WTC11 (cell line): ENCODE measurements at regions not wholly inside any gene's neighbourhood (a gene's known extent, or its start where the extent isn't known, plus 50 kb on each side); places are given as distances from the start of the nearest gene placed in this dataset.

ENCODE experiments used
- ATAC-seq: fragments of 200-7000 bp; cut with Tn5 transposase; 2 replicates; pipeline ENCODE4 v1.10.0; 2021; ENCODE audit warnings: mild to moderate bottlenecking, moderate library complexity
- CTCF ChIA-PET: fragments of 300-600 bp; sonication (Branson Sonifier 250); formaldehyde crosslinking; loops from one replicate; lab custom pipeline; 2021; ENCODE audit warnings: antibody characterized with exemption; lab: Charles Lee
- POLR2A ChIA-PET: fragments of 350-600 bp; sonication (Branson Sonifier 250); formaldehyde crosslinking; loops from one replicate; lab custom pipeline; 2021; ENCODE audit warnings: antibody characterized with exemption; lab: Charles Lee
- DNase-seq: peaks from one replicate; pipeline ENCODE4 v3.0.0; 2021; ENCODE audit warnings: low spot score
- H3K27ac Mint-ChIP-seq: 2 replicates; pipeline ENCODE4 v1.8.0; 2021; ENCODE audit warnings: mixed read lengths
- H3K27me3 Mint-ChIP-seq: 2 replicates; pipeline ENCODE4 v1.8.0; 2021; ENCODE audit warnings: low read depth, mild to moderate bottlenecking, moderate library complexity, mixed read lengths
- H3K36me3 Mint-ChIP-seq: 2 replicates; pipeline ENCODE4 v1.8.0; 2021; ENCODE audit warnings: mixed read lengths
- H3K4me1 Mint-ChIP-seq: 2 replicates; pipeline ENCODE4 v1.8.0; 2022; ENCODE audit warnings: mixed read lengths
- H3K4me3 Mint-ChIP-seq: 2 replicates; pipeline ENCODE4 v1.8.0; 2021; ENCODE audit warnings: mild to moderate bottlenecking, moderate library complexity, mixed read lengths
- H3K9me3 Mint-ChIP-seq: 2 replicates; pipeline ENCODE4 v1.8.0; 2021; ENCODE audit warnings: mixed read lengths
- CBFB ChIP-seq: sonication (generic); formaldehyde crosslinking; IDR thresholded peaks from 2 replicates; pipeline ENCODE4 v1.8.1; 2022; ENCODE audit warnings: mild to moderate bottlenecking, low read depth, missing genetic modification reagents
- CREB1 ChIP-seq: sonication (generic); formaldehyde crosslinking; IDR thresholded peaks from 2 replicates; pipeline ENCODE4 v1.8.0; 2023; ENCODE audit warnings: mild to moderate bottlenecking, missing genetic modification reagents
- EMX1 ChIP-seq: fragments of 250-450 bp; sonication (Bioruptor Pico); IDR thresholded peaks from 2 replicates; pipeline ENCODE4 v1.8.0; 2021; ENCODE audit warnings: mild to moderate bottlenecking
- ESRRA ChIP-seq: sonication (generic); formaldehyde crosslinking; IDR thresholded peaks from 2 replicates; pipeline ENCODE4 v1.8.1; 2022; ENCODE audit warnings: mild to moderate bottlenecking, missing genetic modification reagents, borderline replicate concordance
- ETV6 ChIP-seq: sonication (generic); formaldehyde crosslinking; IDR thresholded peaks from 2 replicates; pipeline ENCODE4 v1.8.1; 2022; ENCODE audit warnings: mild to moderate bottlenecking, missing genetic modification reagents
- FOXP1 ChIP-seq: sonication (generic); formaldehyde crosslinking; IDR thresholded peaks from 2 replicates; pipeline ENCODE4 v1.8.0; 2022; ENCODE audit warnings: missing genetic modification reagents, mild to moderate bottlenecking, moderate library complexity, borderline replicate concordance
- GRHL2 ChIP-seq: fragments of 250-450 bp; sonication (Bioruptor Pico); IDR thresholded peaks from 2 replicates; pipeline ENCODE4 v1.8.0; 2022; ENCODE audit warnings: mild to moderate bottlenecking, moderate library complexity; ENCODE audit not compliant: insufficient replicate concordance, severe bottlenecking
- GTF2I ChIP-seq: fragments of 250-450 bp; sonication (Bioruptor Pico); conservative IDR thresholded peaks from 2 replicates; pipeline ENCODE4 v1.4.0; 2021; ENCODE audit warnings: mild to moderate bottlenecking
- JAZF1 ChIP-seq: fragments of 250-450 bp; sonication (Bioruptor Pico); IDR thresholded peaks from 2 replicates; pipeline ENCODE4 v1.9.0; 2021; ENCODE audit warnings: moderate library complexity, mild to moderate bottlenecking, inconsistent platforms
- JUN ChIP-seq: sonication (generic); formaldehyde crosslinking; IDR thresholded peaks from 2 replicates; pipeline ENCODE4 v1.8.0; 2023; ENCODE audit warnings: mild to moderate bottlenecking, missing genetic modification reagents
- NFATC4 ChIP-seq: fragments of 250-450 bp; sonication (Bioruptor Pico); IDR thresholded peaks from 2 replicates; pipeline ENCODE4 v1.9.0; 2021; ENCODE audit warnings: mild to moderate bottlenecking
- RELA ChIP-seq: sonication (generic); formaldehyde crosslinking; IDR thresholded peaks from 2 replicates; pipeline ENCODE4 v1.8.1; 2022; ENCODE audit warnings: missing genetic modification reagents, mild to moderate bottlenecking, borderline replicate concordance
- ZNF121 ChIP-seq: sonication (generic); formaldehyde crosslinking; IDR thresholded peaks from 2 replicates; pipeline ENCODE4 v1.8.0; 2023; ENCODE audit warnings: missing genetic modification reagents
- ZNF317 ChIP-seq: sonication (generic); formaldehyde crosslinking; IDR thresholded peaks from 2 replicates; pipeline ENCODE4 v1.8.1; 2023; ENCODE audit warnings: low read depth, mild to moderate bottlenecking, moderate library complexity, missing genetic modification reagents, borderline replicate concordance
- TF ChIP-seq, protein P1 (sequence below): sonication (generic); formaldehyde crosslinking; conservative IDR thresholded peaks from 2 replicates; pipeline ENCODE4 v1.8.1; 2022; ENCODE audit warnings: mild to moderate bottlenecking, missing genetic modification reagents
- TF ChIP-seq, protein P2 (sequence below): sonication (generic); formaldehyde crosslinking; IDR thresholded peaks from 2 replicates; pipeline ENCODE4 v1.8.0; 2022; ENCODE audit warnings: missing genetic modification reagents
- TF ChIP-seq, protein P3 (sequence below): sonication (generic); formaldehyde crosslinking; IDR thresholded peaks from 2 replicates; pipeline ENCODE4 v1.8.1; 2023; ENCODE audit warnings: mild to moderate bottlenecking, missing genetic modification reagents
- TF ChIP-seq, protein P4 (sequence below): fragments of 250-450 bp; sonication (Bioruptor Pico); IDR thresholded peaks from 2 replicates; pipeline ENCODE4 v1.9.0; 2021; ENCODE audit warnings: mild to moderate bottlenecking, borderline replicate concordance
- TF ChIP-seq, protein P5 (sequence below): sonication (generic); formaldehyde crosslinking; IDR thresholded peaks from 2 replicates; pipeline ENCODE4 v1.8.0; 2022; ENCODE audit warnings: mild to moderate bottlenecking, missing genetic modification reagents
- TF ChIP-seq, protein P6 (sequence below): sonication (generic); formaldehyde crosslinking; IDR thresholded peaks from 2 replicates; pipeline ENCODE4 v1.8.0; 2022; ENCODE audit warnings: mild to moderate bottlenecking, missing genetic modification reagents
- TF ChIP-seq, protein P7 (sequence below): sonication (generic); formaldehyde crosslinking; IDR thresholded peaks from 2 replicates; pipeline ENCODE4 v1.8.0; 2023; ENCODE audit warnings: mild to moderate bottlenecking, missing genetic modification reagents

DNA sequence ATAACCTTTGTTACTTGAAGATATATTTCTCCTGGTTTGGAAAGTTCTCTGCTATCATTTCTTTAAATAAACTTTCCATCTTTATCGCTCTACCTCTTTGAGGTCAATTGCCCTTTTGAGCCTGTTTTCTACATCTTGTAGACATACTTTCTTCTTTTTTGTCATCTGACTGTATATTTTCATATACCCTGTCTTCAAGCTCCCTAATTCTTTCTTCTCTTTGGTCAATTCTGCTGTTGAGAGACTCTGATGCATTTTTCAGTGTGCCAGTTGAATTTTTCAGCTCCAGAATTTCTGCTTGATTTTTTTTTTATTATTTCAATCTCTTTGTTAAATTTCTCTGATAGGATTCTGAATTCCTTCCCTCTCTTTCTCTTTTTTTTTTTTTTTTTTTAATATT is 511.2 kb upstream of the GRAMD2B start (continued):
- TF ChIP-seq, protein P1, sequence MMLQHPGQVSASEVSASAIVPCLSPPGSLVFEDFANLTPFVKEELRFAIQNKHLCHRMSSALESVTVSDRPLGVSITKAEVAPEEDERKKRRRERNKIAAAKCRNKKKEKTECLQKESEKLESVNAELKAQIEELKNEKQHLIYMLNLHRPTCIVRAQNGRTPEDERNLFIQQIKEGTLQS (CRISPR knock-in tag), result no peak
- no peak for TF ChIP-seq RELA (CRISPR knock-in tag)
- TF ChIP-seq CREB1, result no peak
- TF ChIP-seq, protein P2, sequence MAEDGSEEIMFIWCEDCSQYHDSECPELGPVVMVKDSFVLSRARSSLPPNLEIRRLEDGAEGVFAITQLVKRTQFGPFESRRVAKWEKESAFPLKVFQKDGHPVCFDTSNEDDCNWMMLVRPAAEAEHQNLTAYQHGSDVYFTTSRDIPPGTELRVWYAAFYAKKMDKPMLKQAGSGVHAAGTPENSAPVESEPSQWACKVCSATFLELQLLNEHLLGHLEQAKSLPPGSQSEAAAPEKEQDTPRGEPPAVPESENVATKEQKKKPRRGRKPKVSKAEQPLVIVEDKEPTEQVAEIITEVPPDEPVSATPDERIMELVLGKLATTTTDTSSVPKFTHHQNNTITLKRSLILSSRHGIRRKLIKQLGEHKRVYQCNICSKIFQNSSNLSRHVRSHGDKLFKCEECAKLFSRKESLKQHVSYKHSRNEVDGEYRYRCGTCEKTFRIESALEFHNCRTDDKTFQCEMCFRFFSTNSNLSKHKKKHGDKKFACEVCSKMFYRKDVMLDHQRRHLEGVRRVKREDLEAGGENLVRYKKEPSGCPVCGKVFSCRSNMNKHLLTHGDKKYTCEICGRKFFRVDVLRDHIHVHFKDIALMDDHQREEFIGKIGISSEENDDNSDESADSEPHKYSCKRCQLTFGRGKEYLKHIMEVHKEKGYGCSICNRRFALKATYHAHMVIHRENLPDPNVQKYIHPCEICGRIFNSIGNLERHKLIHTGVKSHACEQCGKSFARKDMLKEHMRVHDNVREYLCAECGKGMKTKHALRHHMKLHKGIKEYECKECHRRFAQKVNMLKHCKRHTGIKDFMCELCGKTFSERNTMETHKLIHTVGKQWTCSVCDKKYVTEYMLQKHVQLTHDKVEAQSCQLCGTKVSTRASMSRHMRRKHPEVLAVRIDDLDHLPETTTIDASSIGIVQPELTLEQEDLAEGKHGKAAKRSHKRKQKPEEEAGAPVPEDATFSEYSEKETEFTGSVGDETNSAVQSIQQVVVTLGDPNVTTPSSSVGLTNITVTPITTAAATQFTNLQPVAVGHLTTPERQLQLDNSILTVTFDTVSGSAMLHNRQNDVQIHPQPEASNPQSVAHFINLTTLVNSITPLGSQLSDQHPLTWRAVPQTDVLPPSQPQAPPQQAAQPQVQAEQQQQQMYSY (CRISPR knock-in tag), result no peak
- TF ChIP-seq EMX1 (CRISPR knock-in tag), result no peak
- TF ChIP-seq CBFB, result no peak
- TF ChIP-seq GTF2I, result no peak
- TF ChIP-seq, protein P3, sequence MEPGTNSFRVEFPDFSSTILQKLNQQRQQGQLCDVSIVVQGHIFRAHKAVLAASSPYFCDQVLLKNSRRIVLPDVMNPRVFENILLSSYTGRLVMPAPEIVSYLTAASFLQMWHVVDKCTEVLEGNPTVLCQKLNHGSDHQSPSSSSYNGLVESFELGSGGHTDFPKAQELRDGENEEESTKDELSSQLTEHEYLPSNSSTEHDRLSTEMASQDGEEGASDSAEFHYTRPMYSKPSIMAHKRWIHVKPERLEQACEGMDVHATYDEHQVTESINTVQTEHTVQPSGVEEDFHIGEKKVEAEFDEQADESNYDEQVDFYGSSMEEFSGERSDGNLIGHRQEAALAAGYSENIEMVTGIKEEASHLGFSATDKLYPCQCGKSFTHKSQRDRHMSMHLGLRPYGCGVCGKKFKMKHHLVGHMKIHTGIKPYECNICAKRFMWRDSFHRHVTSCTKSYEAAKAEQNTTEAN (CRISPR knock-in tag), result no peak
- TF ChIP-seq, protein P4, sequence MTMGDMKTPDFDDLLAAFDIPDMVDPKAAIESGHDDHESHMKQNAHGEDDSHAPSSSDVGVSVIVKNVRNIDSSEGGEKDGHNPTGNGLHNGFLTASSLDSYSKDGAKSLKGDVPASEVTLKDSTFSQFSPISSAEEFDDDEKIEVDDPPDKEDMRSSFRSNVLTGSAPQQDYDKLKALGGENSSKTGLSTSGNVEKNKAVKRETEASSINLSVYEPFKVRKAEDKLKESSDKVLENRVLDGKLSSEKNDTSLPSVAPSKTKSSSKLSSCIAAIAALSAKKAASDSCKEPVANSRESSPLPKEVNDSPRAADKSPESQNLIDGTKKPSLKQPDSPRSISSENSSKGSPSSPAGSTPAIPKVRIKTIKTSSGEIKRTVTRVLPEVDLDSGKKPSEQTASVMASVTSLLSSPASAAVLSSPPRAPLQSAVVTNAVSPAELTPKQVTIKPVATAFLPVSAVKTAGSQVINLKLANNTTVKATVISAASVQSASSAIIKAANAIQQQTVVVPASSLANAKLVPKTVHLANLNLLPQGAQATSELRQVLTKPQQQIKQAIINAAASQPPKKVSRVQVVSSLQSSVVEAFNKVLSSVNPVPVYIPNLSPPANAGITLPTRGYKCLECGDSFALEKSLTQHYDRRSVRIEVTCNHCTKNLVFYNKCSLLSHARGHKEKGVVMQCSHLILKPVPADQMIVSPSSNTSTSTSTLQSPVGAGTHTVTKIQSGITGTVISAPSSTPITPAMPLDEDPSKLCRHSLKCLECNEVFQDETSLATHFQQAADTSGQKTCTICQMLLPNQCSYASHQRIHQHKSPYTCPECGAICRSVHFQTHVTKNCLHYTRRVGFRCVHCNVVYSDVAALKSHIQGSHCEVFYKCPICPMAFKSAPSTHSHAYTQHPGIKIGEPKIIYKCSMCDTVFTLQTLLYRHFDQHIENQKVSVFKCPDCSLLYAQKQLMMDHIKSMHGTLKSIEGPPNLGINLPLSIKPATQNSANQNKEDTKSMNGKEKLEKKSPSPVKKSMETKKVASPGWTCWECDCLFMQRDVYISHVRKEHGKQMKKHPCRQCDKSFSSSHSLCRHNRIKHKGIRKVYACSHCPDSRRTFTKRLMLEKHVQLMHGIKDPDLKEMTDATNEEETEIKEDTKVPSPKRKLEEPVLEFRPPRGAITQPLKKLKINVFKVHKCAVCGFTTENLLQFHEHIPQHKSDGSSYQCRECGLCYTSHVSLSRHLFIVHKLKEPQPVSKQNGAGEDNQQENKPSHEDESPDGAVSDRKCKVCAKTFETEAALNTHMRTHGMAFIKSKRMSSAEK (CRISPR knock-in tag), result no peak

DNA sequence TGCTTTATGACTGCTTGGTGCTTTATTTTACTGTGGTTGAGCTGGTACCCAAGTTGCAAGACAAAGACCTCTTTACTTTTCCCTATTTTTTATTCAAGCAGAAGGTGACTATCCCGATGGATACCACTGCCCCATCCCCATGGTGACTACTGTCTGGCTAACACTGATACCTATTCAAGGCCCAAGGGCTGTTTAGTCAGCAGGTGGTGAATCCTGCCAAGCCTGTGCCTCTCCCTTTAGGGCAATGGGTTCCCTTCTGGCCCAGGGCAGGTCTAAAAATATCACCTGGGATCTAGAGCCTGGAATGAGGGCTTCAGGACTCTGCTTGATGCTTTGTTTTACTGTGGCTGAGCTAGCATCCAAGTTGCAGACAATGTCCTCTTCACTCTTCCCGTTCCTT is 510.0 kb upstream of the GRAMD2B start:
- TF ChIP-seq RELA (CRISPR knock-in tag), result no peak
- TF ChIP-seq, protein P5, sequence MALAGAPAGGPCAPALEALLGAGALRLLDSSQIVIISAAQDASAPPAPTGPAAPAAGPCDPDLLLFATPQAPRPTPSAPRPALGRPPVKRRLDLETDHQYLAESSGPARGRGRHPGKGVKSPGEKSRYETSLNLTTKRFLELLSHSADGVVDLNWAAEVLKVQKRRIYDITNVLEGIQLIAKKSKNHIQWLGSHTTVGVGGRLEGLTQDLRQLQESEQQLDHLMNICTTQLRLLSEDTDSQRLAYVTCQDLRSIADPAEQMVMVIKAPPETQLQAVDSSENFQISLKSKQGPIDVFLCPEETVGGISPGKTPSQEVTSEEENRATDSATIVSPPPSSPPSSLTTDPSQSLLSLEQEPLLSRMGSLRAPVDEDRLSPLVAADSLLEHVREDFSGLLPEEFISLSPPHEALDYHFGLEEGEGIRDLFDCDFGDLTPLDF (CRISPR knock-in tag), result no peak
- no peak for TF ChIP-seq JUN
- TF ChIP-seq ZNF121 (CRISPR knock-in tag), result no peak
- TF ChIP-seq, protein P6, sequence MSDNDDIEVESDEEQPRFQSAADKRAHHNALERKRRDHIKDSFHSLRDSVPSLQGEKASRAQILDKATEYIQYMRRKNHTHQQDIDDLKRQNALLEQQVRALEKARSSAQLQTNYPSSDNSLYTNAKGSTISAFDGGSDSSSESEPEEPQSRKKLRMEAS (CRISPR knock-in tag), result no peak
- no peak for TF ChIP-seq ESRRA
- TF ChIP-seq, protein P7, sequence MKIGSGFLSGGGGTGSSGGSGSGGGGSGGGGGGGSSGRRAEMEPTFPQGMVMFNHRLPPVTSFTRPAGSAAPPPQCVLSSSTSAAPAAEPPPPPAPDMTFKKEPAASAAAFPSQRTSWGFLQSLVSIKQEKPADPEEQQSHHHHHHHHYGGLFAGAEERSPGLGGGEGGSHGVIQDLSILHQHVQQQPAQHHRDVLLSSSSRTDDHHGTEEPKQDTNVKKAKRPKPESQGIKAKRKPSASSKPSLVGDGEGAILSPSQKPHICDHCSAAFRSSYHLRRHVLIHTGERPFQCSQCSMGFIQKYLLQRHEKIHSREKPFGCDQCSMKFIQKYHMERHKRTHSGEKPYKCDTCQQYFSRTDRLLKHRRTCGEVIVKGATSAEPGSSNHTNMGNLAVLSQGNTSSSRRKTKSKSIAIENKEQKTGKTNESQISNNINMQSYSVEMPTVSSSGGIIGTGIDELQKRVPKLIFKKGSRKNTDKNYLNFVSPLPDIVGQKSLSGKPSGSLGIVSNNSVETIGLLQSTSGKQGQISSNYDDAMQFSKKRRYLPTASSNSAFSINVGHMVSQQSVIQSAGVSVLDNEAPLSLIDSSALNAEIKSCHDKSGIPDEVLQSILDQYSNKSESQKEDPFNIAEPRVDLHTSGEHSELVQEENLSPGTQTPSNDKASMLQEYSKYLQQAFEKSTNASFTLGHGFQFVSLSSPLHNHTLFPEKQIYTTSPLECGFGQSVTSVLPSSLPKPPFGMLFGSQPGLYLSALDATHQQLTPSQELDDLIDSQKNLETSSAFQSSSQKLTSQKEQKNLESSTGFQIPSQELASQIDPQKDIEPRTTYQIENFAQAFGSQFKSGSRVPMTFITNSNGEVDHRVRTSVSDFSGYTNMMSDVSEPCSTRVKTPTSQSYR (CRISPR knock-in tag), result no peak
- no peak for TF ChIP-seq FOXP1 (CRISPR knock-in tag)
- TF ChIP-seq JAZF1, result no peak
- TF ChIP-seq NFATC4, result no peak
- no peak for TF ChIP-seq ZNF317 (CRISPR knock-in tag)
- TF ChIP-seq ETV6 (CRISPR knock-in tag), result no peak
- TF ChIP-seq GRHL2, result no peak

More for the DNA sequence above, 510.0 kb upstream of the GRAMD2B start:
- DNase-seq, result no peak
- Mint-ChIP-seq H3K4me3 (no peak overlapping the region), H3K9me3 (peaks cover 54% of the 10 kb centered on the region), H3K27me3 (no peaks in the 10 kb centered on the region; the same call in none of the 2 replicates), H3K36me3 (peaks cover 24% of the 10 kb centered on the region), H3K27ac (no peak overlapping the region), H3K4me1 (no peaks in the 10 kb centered on the region)
- no peak for ATAC-seq
- ChIA-PET CTCF (no interaction called here), POLR2A (no interaction called here)
